HepG2 (cell line): ENCODE measurements at regions not wholly inside any gene's neighbourhood (a gene's known extent, or its start where the extent isn't known, plus 50 kb on each side); places are given as distances from the start of the nearest gene placed in this dataset.

ENCODE experiments used
- ATAC-seq: fragments of 200-7000 bp; cut with Tn5 transposase; 3 replicates; pipeline ENCODE4 v1.9.1; 2020; ENCODE audit warnings: mild to moderate bottlenecking, moderate library complexity
- BruUV-seq: library from RNA; stranded (reverse); fragments of 400-500 nt; replicated peaks from 2 replicates; lab custom pipeline; 2021; lab: Mats Ljungman, UMichigan
- CTCF ChIA-PET: fragments of 300-600 bp; formaldehyde crosslinking; extraction: SDS; loops from one replicate; lab custom pipeline; 2021; ENCODE audit warnings: low total read pairs, inconsistent platforms, low intra/inter-chr PET ratio; lab: Yijun Ruan, JAX
- POLR2A ChIA-PET: fragments of 350-600 bp; sonication (Branson Sonifier 250); formaldehyde crosslinking; loops from one replicate; lab custom pipeline; 2020; ENCODE audit warnings: antibody characterized with exemption, inconsistent platforms; lab: Yijun Ruan, JAX
- DNase-seq: peaks from one replicate; pipeline ENCODE4 v3.0.0-alpha.2; 2015; ENCODE audit warnings: low spot score
- FAIRE-seq: peaks from 3 replicates; lab custom pipeline; 2011; peaks lifted over from hg19 to GRCh38; lab: Jason Lieb, UNC
- H2AFZ ChIP-seq: one replicate; pipeline ENCODE4 v1.6.1; 2011; ENCODE audit warnings: low read length, inconsistent platforms
- H3K27ac ChIP-seq: fragments of 300-600 bp; 3 replicates; pipeline ENCODE4 v1.8.0; 2011; ENCODE audit warnings: mixed run types, mild to moderate bottlenecking, mixed read lengths, low read length, inconsistent platforms; ENCODE audit not compliant: insufficient read depth; ENCODE audit errors: extremely low read length
- H3K27me3 ChIP-seq, 2 experiments: fragments of 200-600 bp in 1 of 2; 2 replicates in 1 of 2; 3 replicates in 1 of 2; pipeline versions ENCODE4 v1.6.0 to v1.8.0; 2011; ENCODE audit warnings: low read length in 2 of 2, mild to moderate bottlenecking in 2 of 2, moderate library complexity in 2 of 2, inconsistent platforms in 1 of 2; ENCODE audit not compliant: insufficient read depth in 2 of 2, control insufficient read depth in 1 of 2
- H3K36me3 ChIP-seq, 2 experiments: fragments of 200-600 bp in 1 of 2; replicated peaks in 1 of 2; 2 replicates in 1 of 2; 3 replicates in 1 of 2; pipeline versions ENCODE4 v1.5.1 to v1.8.0; 2011; ENCODE audit warnings: low read length in 2 of 2, inconsistent platforms in 1 of 2; ENCODE audit not compliant: insufficient read depth in 2 of 2, control insufficient read depth in 1 of 2
- H3K4me1 ChIP-seq: 2 replicates; pipeline ENCODE4 v1.5.1; 2012; ENCODE audit warnings: low read length, inconsistent platforms; ENCODE audit not compliant: insufficient read depth
- H3K4me2 ChIP-seq: 2 replicates; pipeline ENCODE4 v1.6.0; 2011; ENCODE audit warnings: low read depth, low read length, inconsistent platforms
- H3K4me3 ChIP-seq, 3 experiments: fragments of 200-600 bp in 1 of 3; sonication (generic), shearing (Covaris generic) in 1 of 3; replicated peaks in 1 of 3; 2 replicates each; pipeline ENCODE4 v1.5.1; 2011 to 2016; ENCODE audit warnings: low read length in 3 of 3, inconsistent platforms in 2 of 3, low read depth in 2 of 3, mild to moderate bottlenecking in 2 of 3, control low read depth in 1 of 3, mixed read lengths in 1 of 3; ENCODE audit not compliant: insufficient read depth in 1 of 3
- H3K79me2 ChIP-seq: one replicate; pipeline ENCODE4 v1.6.1; 2011; ENCODE audit warnings: low read length, inconsistent platforms; ENCODE audit not compliant: insufficient read depth
- H3K9ac ChIP-seq: 2 replicates; pipeline ENCODE4 v1.6.0; 2011; ENCODE audit warnings: mild to moderate bottlenecking, low read depth, low read length, inconsistent platforms; ENCODE audit not compliant: insufficient read depth
- H3K9me3 ChIP-seq: 2 replicates; pipeline ENCODE4 v1.5.1; 2012; ENCODE audit warnings: mild to moderate bottlenecking, low read length
- H4K20me1 ChIP-seq: 2 replicates; pipeline ENCODE4 v1.6.0; 2011; ENCODE audit warnings: inconsistent platforms, mild to moderate bottlenecking, low read length, moderate library complexity; ENCODE audit not compliant: insufficient read depth
- FOXA1 ChIP-seq, 2 experiments: fragments of 450-650 bp in 1 of 2; sonication (generic) in 1 of 2; formaldehyde crosslinking in 1 of 2; IDR thresholded peaks; 2 replicates each; pipeline versions ENCODE4 v1.4.0 to v1.6.1; 2016 to 2020; ENCODE audit warnings: missing genetic modification reagents in 1 of 2
- FOXP1 ChIP-seq, 2 experiments: fragments of 450-650 bp in 1 of 2; IDR thresholded peaks; 2 replicates each; pipeline ENCODE4 v1.6.1; 2017 to 2018; ENCODE audit warnings: antibody characterized with exemption in 1 of 2
- IRX3 ChIP-seq: sonication (generic); formaldehyde crosslinking; IDR thresholded peaks from 2 replicates; pipeline ENCODE4 v1.8.1; 2023; ENCODE audit warnings: mild to moderate bottlenecking, low read depth, missing genetic modification reagents, borderline replicate concordance
- MAFF ChIP-seq: IDR thresholded peaks from 2 replicates; pipeline ENCODE4 v1.6.1; 2011; ENCODE audit warnings: low read depth, low read length, improper control_type of control experiment
- MAFK ChIP-seq, 2 experiments: IDR thresholded peaks in 1 of 2; conservative IDR thresholded peaks in 1 of 2; 2 replicates each; pipeline ENCODE4 v1.6.1; 2011; ENCODE audit warnings: improper control_type of control experiment in 2 of 2, low read length in 2 of 2
- SNAPC2 ChIP-seq: sonication (generic); formaldehyde crosslinking; IDR thresholded peaks from 2 replicates; pipeline ENCODE4 v1.8.1; 2022; ENCODE audit warnings: mild to moderate bottlenecking, missing genetic modification reagents
- SP140L ChIP-seq: sonication (generic); formaldehyde crosslinking; IDR thresholded peaks from 2 replicates; pipeline ENCODE4 v1.4.0; 2020; ENCODE audit warnings: missing genetic modification reagents, borderline replicate concordance
- SRF ChIP-seq: IDR thresholded peaks from 2 replicates; pipeline ENCODE4 v1.6.1; 2011; ENCODE audit warnings: mild to moderate bottlenecking, low read depth, low read length, moderate library complexity
- TEAD2 ChIP-seq: sonication (generic); formaldehyde crosslinking; IDR thresholded peaks from 2 replicates; pipeline ENCODE4 v1.9.0; 2021; ENCODE audit warnings: missing genetic modification reagents
- ZMYM2 ChIP-seq: sonication (generic); formaldehyde crosslinking; IDR thresholded peaks from 2 replicates; pipeline ENCODE4 v1.8.0; 2022; ENCODE audit warnings: mild to moderate bottlenecking, missing genetic modification reagents
- ZNF605 ChIP-seq: sonication (generic); formaldehyde crosslinking; IDR thresholded peaks from 2 replicates; pipeline ENCODE4 v1.8.0; 2022; ENCODE audit warnings: mild to moderate bottlenecking, missing genetic modification reagents
- ZNF644 ChIP-seq: IDR thresholded peaks from 2 replicates; pipeline ENCODE4 v1.6.1; 2016; ENCODE audit warnings: low read depth
- ZSCAN29 ChIP-seq: sonication (generic); formaldehyde crosslinking; conservative IDR thresholded peaks from 2 replicates; pipeline ENCODE4 v1.4.0; 2020; ENCODE audit warnings: mild to moderate bottlenecking, missing genetic modification reagents
- in situ Hi-C: cut with HindIII; loops from 2 replicates; pipeline ENCODE4 v1.10.0; 2017; ENCODE audit warnings: low pct_unique_long_range_greater_than_20kb; ENCODE audit not compliant: extremely low pct_ligation_motif_present
- intact Hi-C: fragments of 100-400 bp; cut with micrococcal nuclease; formaldehyde crosslinking; loops from one replicate; pipeline ENCODE4 v1.10.0; 2022; ENCODE audit not compliant: unreplicated experiment
- TF ChIP-seq, protein P1 (sequence below): sonication (generic); formaldehyde crosslinking; IDR thresholded peaks from 2 replicates; pipeline ENCODE4 v1.5.0; 2020; ENCODE audit warnings: mild to moderate bottlenecking, missing genetic modification reagents
- TF ChIP-seq, protein P2 (sequence below): sonication (generic); formaldehyde crosslinking; conservative IDR thresholded peaks from 2 replicates; pipeline ENCODE4 v1.4.0; 2020; ENCODE audit warnings: missing genetic modification reagents
- TF ChIP-seq, protein P3 (sequence below): sonication (generic); formaldehyde crosslinking; IDR thresholded peaks from 2 replicates; pipeline ENCODE4 v1.4.0; 2020; ENCODE audit warnings: missing genetic modification reagents, borderline replicate concordance

DNA sequence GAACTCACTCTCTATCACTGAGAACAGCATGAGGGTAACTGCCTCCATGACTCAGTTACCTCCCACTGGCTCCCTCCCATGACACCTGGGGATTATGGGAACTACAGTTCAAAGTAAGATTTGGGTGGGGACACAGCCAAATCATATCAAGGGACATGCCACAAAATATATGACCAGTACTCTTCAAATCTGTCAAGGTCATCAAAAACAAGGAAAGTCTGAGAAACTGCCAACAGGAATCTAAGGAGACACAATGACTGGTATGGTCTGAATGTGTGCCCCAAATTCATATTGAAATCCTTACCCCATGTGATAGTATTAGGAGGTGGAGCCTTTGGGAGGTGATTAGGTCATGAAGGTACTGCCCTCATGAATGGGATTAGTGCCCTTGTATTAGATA, 258.8 kb downstream of the TPBG start:
- no peaks in the 10 kb centered on the region for H3K4me1 ChIP-seq
- no peaks in the 10 kb centered on the region for H3K79me2 ChIP-seq
- CTCF ChIA-PET = no interaction called here
- BruUV-seq = no TSS peak
- H3K4me3 ChIP-seq = no peak overlapping the region
- no peak for ATAC-seq
- intact Hi-C loops (no loop called here), in situ Hi-C loops (no loop called here)
- H3K4me2 ChIP-seq = no peak overlapping the region
- TF ChIP-seq MAFK (conservative IDR thresholded peaks at IDR 0.05 in 1 of 2, IDR thresholded peaks at IDR 0.05 in 1 of 2; ENCODE audit: low read length in 2 of 2) = peak; percentile 60 to 74
- TF ChIP-seq, protein P1, sequence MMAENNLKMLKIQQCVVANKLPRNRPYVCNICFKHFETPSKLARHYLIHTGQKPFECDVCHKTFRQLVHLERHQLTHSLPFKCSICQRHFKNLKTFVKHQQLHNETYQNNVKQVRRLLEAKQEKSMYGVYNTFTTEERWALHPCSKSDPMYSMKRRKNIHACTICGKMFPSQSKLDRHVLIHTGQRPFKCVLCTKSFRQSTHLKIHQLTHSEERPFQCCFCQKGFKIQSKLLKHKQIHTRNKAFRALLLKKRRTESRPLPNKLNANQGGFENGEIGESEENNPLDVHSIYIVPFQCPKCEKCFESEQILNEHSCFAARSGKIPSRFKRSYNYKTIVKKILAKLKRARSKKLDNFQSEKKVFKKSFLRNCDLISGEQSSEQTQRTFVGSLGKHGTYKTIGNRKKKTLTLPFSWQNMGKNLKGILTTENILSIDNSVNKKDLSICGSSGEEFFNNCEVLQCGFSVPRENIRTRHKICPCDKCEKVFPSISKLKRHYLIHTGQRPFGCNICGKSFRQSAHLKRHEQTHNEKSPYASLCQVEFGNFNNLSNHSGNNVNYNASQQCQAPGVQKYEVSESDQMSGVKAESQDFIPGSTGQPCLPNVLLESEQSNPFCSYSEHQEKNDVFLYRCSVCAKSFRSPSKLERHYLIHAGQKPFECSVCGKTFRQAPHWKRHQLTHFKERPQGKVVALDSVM (CRISPR knock-in tag) = no peak
- TF ChIP-seq, protein P2, sequence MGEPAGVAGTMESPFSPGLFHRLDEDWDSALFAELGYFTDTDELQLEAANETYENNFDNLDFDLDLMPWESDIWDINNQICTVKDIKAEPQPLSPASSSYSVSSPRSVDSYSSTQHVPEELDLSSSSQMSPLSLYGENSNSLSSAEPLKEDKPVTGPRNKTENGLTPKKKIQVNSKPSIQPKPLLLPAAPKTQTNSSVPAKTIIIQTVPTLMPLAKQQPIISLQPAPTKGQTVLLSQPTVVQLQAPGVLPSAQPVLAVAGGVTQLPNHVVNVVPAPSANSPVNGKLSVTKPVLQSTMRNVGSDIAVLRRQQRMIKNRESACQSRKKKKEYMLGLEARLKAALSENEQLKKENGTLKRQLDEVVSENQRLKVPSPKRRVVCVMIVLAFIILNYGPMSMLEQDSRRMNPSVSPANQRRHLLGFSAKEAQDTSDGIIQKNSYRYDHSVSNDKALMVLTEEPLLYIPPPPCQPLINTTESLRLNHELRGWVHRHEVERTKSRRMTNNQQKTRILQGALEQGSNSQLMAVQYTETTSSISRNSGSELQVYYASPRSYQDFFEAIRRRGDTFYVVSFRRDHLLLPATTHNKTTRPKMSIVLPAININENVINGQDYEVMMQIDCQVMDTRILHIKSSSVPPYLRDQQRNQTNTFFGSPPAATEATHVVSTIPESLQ (CRISPR knock-in tag) = no peak
- TF ChIP-seq SNAPC2 (CRISPR knock-in tag) = no peak
- TF ChIP-seq SP140L (CRISPR knock-in tag) = no peak
- no peak for TF ChIP-seq ZNF605 (CRISPR knock-in tag)
- TF ChIP-seq ZMYM2 = no peak
- no peak for TF ChIP-seq TEAD2 (CRISPR knock-in tag)
- TF ChIP-seq FOXP1 (IDR thresholded peaks at IDR 0.05) = no peak
- no peak for TF ChIP-seq FOXP1 (CRISPR knock-in tag; IDR thresholded peaks at IDR 0.05)
- TF ChIP-seq ZSCAN29 (CRISPR knock-in tag) = no peak
- peak; percentile 66 for TF ChIP-seq MAFF
- TF ChIP-seq FOXA1 (IDR thresholded peaks at IDR 0.05) = no peak
- no peak for TF ChIP-seq FOXA1 (CRISPR knock-in tag; IDR thresholded peaks at IDR 0.05)
- TF ChIP-seq SRF = no peak
- TF ChIP-seq ZNF644 = no peak
- TF ChIP-seq, protein P3, sequence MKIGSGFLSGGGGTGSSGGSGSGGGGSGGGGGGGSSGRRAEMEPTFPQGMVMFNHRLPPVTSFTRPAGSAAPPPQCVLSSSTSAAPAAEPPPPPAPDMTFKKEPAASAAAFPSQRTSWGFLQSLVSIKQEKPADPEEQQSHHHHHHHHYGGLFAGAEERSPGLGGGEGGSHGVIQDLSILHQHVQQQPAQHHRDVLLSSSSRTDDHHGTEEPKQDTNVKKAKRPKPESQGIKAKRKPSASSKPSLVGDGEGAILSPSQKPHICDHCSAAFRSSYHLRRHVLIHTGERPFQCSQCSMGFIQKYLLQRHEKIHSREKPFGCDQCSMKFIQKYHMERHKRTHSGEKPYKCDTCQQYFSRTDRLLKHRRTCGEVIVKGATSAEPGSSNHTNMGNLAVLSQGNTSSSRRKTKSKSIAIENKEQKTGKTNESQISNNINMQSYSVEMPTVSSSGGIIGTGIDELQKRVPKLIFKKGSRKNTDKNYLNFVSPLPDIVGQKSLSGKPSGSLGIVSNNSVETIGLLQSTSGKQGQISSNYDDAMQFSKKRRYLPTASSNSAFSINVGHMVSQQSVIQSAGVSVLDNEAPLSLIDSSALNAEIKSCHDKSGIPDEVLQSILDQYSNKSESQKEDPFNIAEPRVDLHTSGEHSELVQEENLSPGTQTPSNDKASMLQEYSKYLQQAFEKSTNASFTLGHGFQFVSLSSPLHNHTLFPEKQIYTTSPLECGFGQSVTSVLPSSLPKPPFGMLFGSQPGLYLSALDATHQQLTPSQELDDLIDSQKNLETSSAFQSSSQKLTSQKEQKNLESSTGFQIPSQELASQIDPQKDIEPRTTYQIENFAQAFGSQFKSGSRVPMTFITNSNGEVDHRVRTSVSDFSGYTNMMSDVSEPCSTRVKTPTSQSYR (CRISPR knock-in tag) = no peak
- no peak for TF ChIP-seq IRX3 (CRISPR knock-in tag)
- H3K9me3 ChIP-seq = no peaks in the 10 kb centered on the region
- H2AFZ ChIP-seq = no peak overlapping the region
- H3K9ac ChIP-seq = no peak overlapping the region
- no peaks in the 10 kb centered on the region for H3K36me3 ChIP-seq
- POLR2A ChIA-PET = no interaction called here
- no peak for DNase-seq
- H4K20me1 ChIP-seq = no peaks in the 10 kb centered on the region
- FAIRE-seq = no peak
- H3K27ac ChIP-seq = no peak overlapping the region
- H3K27me3 ChIP-seq = no peaks in the 10 kb centered on the region
